ENCODE measurements at regions not wholly inside any gene's neighbourhood (a gene's known extent, or its start where the extent isn't known, plus 50 kb on each side); places are given as distances from the start of the nearest gene placed in this dataset.

- TF ChIP-seq EZH2phosphoT487 (IDR thresholded peaks at IDR 0.05; ENCODE audit: borderline replicate concordance, low read depth) (no peak), FOXJ3 (CRISPR knock-in tag; IDR thresholded peaks at IDR 0.05) (no peak), NFIC (IDR thresholded peaks at IDR 0.05; ENCODE audit: borderline replicate concordance) (no peak), USF1 (IDR thresholded peaks at IDR 0.05; ENCODE audit: borderline replicate concordance, low read depth) (no peak), REST (IDR thresholded peaks at IDR 0.05; ENCODE audit: low read depth, low read length) (no peak), MXI1 (IDR thresholded peaks at IDR 0.05; ENCODE audit: low read depth, low read length) (no peak), RXRA (IDR thresholded peaks at IDR 0.05; ENCODE audit: borderline replicate concordance, low read depth) (no peak), ELF1 (IDR thresholded peaks at IDR 0.05) (no peak), MEF2A (IDR thresholded peaks at IDR 0.05; ENCODE audit: borderline replicate concordance, low read depth) (no peak), PBX3 (IDR thresholded peaks at IDR 0.05) (no peak), JUND (IDR thresholded peaks at IDR 0.05) (no peak)
- Histone ChIP-seq H3K9me2 (no peaks in the 10 kb centered on the region), H3K4me3 (ENCODE audit: low read depth in 2 of 2, low read length in 1 of 2) (no peak overlapping the region), H3K9ac (no peak overlapping the region), H2AFZ (ENCODE audit: low read depth) (no peak overlapping the region), H3K27ac (ENCODE audit: low read depth in 2 of 2, low read length in 1 of 2) (no peak overlapping the region), H3K36me3 (replicated peaks in 1 of 2; ENCODE audit: control insufficient read depth in 1 of 2, insufficient read depth in 2 of 2, low read length in 1 of 2) (no peaks in the 10 kb centered on the region), H3K4me2 (no peak overlapping the region), H4K20me1 (ENCODE audit: insufficient read depth) (no peaks in the 10 kb centered on the region), H3K27me3 (ENCODE audit: insufficient read depth) (no peaks in the 10 kb centered on the region), H3K79me2 (ENCODE audit: insufficient read depth) (no peaks in the 10 kb centered on the region), H3K9me3 (no peaks in the 10 kb centered on the region), H3K4me1 (ENCODE audit: control insufficient read depth in 1 of 2, insufficient read depth in 2 of 2, low read depth in 1 of 2, low read length in 1 of 2) (no peaks in the 10 kb centered on the region; a peak in 1 of 4 replicates), H3F3A (replicated peaks; ENCODE audit: insufficient read depth) (no peaks in the 10 kb centered on the region)
- ChIA-PET POLR2A (no interaction called here), CTCF (no interaction called here)
- no peak for DNase-seq
Observed at GRCh38 chr11:30760345-30760744, 174.2 kb upstream of the MPPED2 start.

GRCh38 chr11:30758946-30759504, 172.9 kb upstream of the MPPED2 start:
- Histone ChIP-seq H3K9me2 (no peaks in the 10 kb centered on the region), H3K27ac (ENCODE audit: low read depth in 2 of 2, low read length in 1 of 2) (no peak overlapping the region), H2AFZ (ENCODE audit: low read depth) (no peak overlapping the region), H3K36me3 (replicated peaks in 1 of 2; ENCODE audit: control insufficient read depth in 1 of 2, insufficient read depth in 2 of 2, low read length in 1 of 2) (no peaks in the 10 kb centered on the region), H3K79me2 (ENCODE audit: insufficient read depth) (no peaks in the 10 kb centered on the region), H3K9ac (no peak overlapping the region), H3K4me3 (ENCODE audit: low read depth in 2 of 2, low read length in 1 of 2) (no peak overlapping the region), H3F3A (replicated peaks; ENCODE audit: insufficient read depth) (no peaks in the 10 kb centered on the region), H3K4me1 (ENCODE audit: control insufficient read depth in 1 of 2, insufficient read depth in 2 of 2, low read depth in 1 of 2, low read length in 1 of 2) (peaks cover 0 to 9% of the 10 kb centered on the region in 2 experiments; a peak in 1 of 4 replicates), H4K20me1 (ENCODE audit: insufficient read depth) (no peaks in the 10 kb centered on the region), H3K9me3 (no peaks in the 10 kb centered on the region), H3K27me3 (ENCODE audit: insufficient read depth) (no peaks in the 10 kb centered on the region), H3K4me2 (no peak overlapping the region)
- no peak for TF ChIP-seq EZH2phosphoT487 (IDR thresholded peaks at IDR 0.05; ENCODE audit: borderline replicate concordance, low read depth)
- TF ChIP-seq RAD21 (IDR thresholded peaks at IDR 0.05; ENCODE audit: low read length) = no peak
- TF ChIP-seq GABPA (IDR thresholded peaks at IDR 0.05; ENCODE audit: low read depth) = no peak
- TF ChIP-seq SIN3A (IDR thresholded peaks at IDR 0.05; ENCODE audit: borderline replicate concordance, low read depth, low read length) = no peak
- no peak for TF ChIP-seq FOXJ3 (CRISPR knock-in tag; IDR thresholded peaks at IDR 0.05)
- no peak for TF ChIP-seq POLR2AphosphoS5 (IDR thresholded peaks at IDR 0.05; ENCODE audit: low read depth, low read length)
- TF ChIP-seq RXRA (IDR thresholded peaks at IDR 0.05; ENCODE audit: borderline replicate concordance, low read depth) = no peak
- TF ChIP-seq FOSL2 (IDR thresholded peaks at IDR 0.05; ENCODE audit: borderline replicate concordance, low read depth) = no peak
- no peak for TF ChIP-seq CTCF (IDR thresholded peaks at IDR 0.05)
- no peak for TF ChIP-seq USF1 (IDR thresholded peaks at IDR 0.05; ENCODE audit: borderline replicate concordance, low read depth)
- CTCF ChIA-PET = no interaction called here
- POLR2A ChIA-PET = no interaction called here
- WGBS (ENCODE audit: low lambda C conversion rate) = 36% methylated on average over 11 of the region's 11 CpGs
- no peak for DNase-seq

Data from SK-N-SH (cell line).